ENCODE measurements at regions not wholly inside any gene's neighbourhood (a gene's known extent, or its start where the extent isn't known, plus 50 kb on each side); places are given as distances from the start of the nearest gene placed in this dataset.

- RAD21 ChIA-PET (ENCODE audit: low non-redundant PET in 1 of 2, low total read pairs in 2 of 2, uncharacterized antibody in 2 of 2, unreplicated experiment in 2 of 2): no interaction called here
Measured at GRCh38 chr4:181388061-181388460, 855.1 kb upstream of the TENM3 start.

More at GRCh38 chr4:181388061-181388460, 855.1 kb upstream of the TENM3 start:
- Histone ChIP-seq H4K20me1 (ENCODE audit: insufficient read depth) (no peaks in the 10 kb centered on the region), H3K4me3 (replicated peaks in 1 of 2; ENCODE audit: low read depth in 1 of 2, low read length in 2 of 2) (no peak overlapping the region), H3K4me2 (ENCODE audit: low read length) (no peak overlapping the region), H2AFZ (ENCODE audit: low read depth, low read length, poor library complexity, severe bottlenecking) (no peak overlapping the region), H3K27me3 (ENCODE audit: insufficient read depth, low read length) (peaks cover 11% of the 10 kb centered on the region; the same call in 1 of the 2 replicates), H3K27ac (ENCODE audit: low read depth, low read length) (no peak overlapping the region), H3K79me2 (ENCODE audit: insufficient read depth, low read length) (no peaks in the 10 kb centered on the region), H3K36me3 (ENCODE audit: control insufficient read depth in 1 of 2, insufficient read depth in 2 of 2, low read length in 2 of 2) (no peaks in the 10 kb centered on the region), H3K4me1 (ENCODE audit: control insufficient read depth in 1 of 2, insufficient read depth in 2 of 2, low read length in 2 of 2) (no peaks in the 10 kb centered on the region), H3K9me3 (ENCODE audit: control insufficient read depth in 1 of 2, insufficient read depth in 1 of 2, low read depth in 1 of 2, low read length in 2 of 2) (no peaks in the 10 kb centered on the region), H3K9me2 (ENCODE audit: insufficient read depth) (no peaks in the 10 kb centered on the region), H3K9ac (ENCODE audit: low read length) (no peak overlapping the region)
- DNase-seq (ENCODE audit: low read depth, low spot score) (no peak), ATAC-seq (no peak)
- ChIA-PET POLR2A (no interaction called here), CTCF (no interaction called here)
- no TSS peak for BruUV-seq (replicated peaks)
- TF ChIP-seq ZFX (IDR thresholded peaks at IDR 0.05): no peak
- no peak for TF ChIP-seq ZNF274 (IDR thresholded peaks at IDR 0.05; ENCODE audit: low read depth, low read length)
- no peak for TF ChIP-seq SIN3A (IDR thresholded peaks at IDR 0.05; ENCODE audit: low read depth)
- no peak for TF ChIP-seq SRF (IDR thresholded peaks at IDR 0.05; ENCODE audit: low read depth)
- TF ChIP-seq CTCF (IDR thresholded peaks at IDR 0.05 in 2 of 3, conservative IDR thresholded peaks at IDR 0.05 in 1 of 3; ENCODE audit: borderline replicate concordance in 1 of 3, insufficient read depth in 1 of 3, low read depth in 2 of 3, low read length in 2 of 3): no peak
- TF ChIP-seq MAX (IDR thresholded peaks at IDR 0.05): no peak
- TF ChIP-seq SP1 (IDR thresholded peaks at IDR 0.05; ENCODE audit: low read depth): no peak
- no peak for TF ChIP-seq RAD21 (IDR thresholded peaks at IDR 0.05; ENCODE audit: low read depth)
- no peak for TF ChIP-seq EZH2phosphoT487 (IDR thresholded peaks at IDR 0.05; ENCODE audit: borderline replicate concordance)
- TF ChIP-seq ELF1 (IDR thresholded peaks at IDR 0.05; ENCODE audit: borderline replicate concordance, low read depth): no peak
- TF ChIP-seq TCF7L2 (IDR thresholded peaks at IDR 0.05; ENCODE audit: borderline replicate concordance, extremely low read depth, insufficient read depth, insufficient read length): no peak
- TF ChIP-seq EGR1 (IDR thresholded peaks at IDR 0.05; ENCODE audit: low read depth): no peak
- TF ChIP-seq FOSL1 (IDR thresholded peaks at IDR 0.05; ENCODE audit: low read depth): no peak
- no peak for TF ChIP-seq CEBPB (IDR thresholded peaks at IDR 0.05; ENCODE audit: low read depth)
- no peak for TF ChIP-seq ZBTB33 (IDR thresholded peaks at IDR 0.05; ENCODE audit: extremely low read depth, insufficient replicate concordance, low read length)
- TF ChIP-seq, protein P1, sequence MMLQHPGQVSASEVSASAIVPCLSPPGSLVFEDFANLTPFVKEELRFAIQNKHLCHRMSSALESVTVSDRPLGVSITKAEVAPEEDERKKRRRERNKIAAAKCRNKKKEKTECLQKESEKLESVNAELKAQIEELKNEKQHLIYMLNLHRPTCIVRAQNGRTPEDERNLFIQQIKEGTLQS (IDR thresholded peaks at IDR 0.05): no peak
- no peak for TF ChIP-seq POLR2A (IDR thresholded peaks at IDR 0.05; ENCODE audit: borderline replicate concordance, extremely low read depth, insufficient read depth, insufficient read length)
- intact Hi-C loops (cut with micrococcal nuclease): no loop called here

Data from HCT116 (cell line).